Lower leg skin (tissue), 3 donors: ENCODE measurements at regions not wholly inside any gene's neighbourhood (a gene's known extent, or its start where the extent isn't known, plus 50 kb on each side); places are given as distances from the start of the nearest gene placed in this dataset.

Source experiments
- POLR2A ChIP-seq, 2 donors: fragments of 450-650 bp; IDR thresholded peaks; one replicate each; pipeline ENCODE4 v1.6.1; 2016 to 2017; ENCODE audit warnings: antibody characterized with exemption in 2 of 2, mild to moderate bottlenecking in 1 of 2, moderate library complexity in 1 of 2
- TF ChIP-seq, protein P1 (sequence below), 3 donors: fragments of 450-650 bp; IDR thresholded peaks; one replicate each; pipeline ENCODE4 v1.5.1; 2016; ENCODE audit warnings: antibody characterized with exemption in 3 of 3, mild to moderate bottlenecking in 3 of 3, moderate library complexity in 2 of 3

DNA sequence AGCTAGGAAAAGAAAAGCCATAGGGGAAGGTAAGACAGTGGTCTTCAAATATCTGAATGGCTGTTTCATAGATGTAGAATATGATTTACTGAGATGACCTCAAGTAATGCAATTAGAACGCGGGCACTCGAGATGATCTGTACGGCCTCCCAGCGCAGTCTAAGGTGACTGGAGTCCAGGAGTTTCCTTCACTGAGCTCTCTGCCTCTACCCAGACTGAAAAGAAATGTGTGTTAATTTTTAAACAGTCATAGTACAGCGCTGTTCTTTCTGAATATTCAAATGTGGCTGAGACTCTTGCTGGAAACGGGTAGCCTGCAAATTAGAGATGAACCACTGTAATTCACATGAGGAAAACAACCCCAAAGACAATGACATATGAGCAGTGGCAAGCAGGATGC is 562.4 kb upstream of the AUTS2 start:
- TF ChIP-seq, protein P1, sequence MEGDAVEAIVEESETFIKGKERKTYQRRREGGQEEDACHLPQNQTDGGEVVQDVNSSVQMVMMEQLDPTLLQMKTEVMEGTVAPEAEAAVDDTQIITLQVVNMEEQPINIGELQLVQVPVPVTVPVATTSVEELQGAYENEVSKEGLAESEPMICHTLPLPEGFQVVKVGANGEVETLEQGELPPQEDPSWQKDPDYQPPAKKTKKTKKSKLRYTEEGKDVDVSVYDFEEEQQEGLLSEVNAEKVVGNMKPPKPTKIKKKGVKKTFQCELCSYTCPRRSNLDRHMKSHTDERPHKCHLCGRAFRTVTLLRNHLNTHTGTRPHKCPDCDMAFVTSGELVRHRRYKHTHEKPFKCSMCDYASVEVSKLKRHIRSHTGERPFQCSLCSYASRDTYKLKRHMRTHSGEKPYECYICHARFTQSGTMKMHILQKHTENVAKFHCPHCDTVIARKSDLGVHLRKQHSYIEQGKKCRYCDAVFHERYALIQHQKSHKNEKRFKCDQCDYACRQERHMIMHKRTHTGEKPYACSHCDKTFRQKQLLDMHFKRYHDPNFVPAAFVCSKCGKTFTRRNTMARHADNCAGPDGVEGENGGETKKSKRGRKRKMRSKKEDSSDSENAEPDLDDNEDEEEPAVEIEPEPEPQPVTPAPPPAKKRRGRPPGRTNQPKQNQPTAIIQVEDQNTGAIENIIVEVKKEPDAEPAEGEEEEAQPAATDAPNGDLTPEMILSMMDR (IDR thresholded peaks at IDR 0.05): no peak
- TF ChIP-seq POLR2A (IDR thresholded peaks at IDR 0.05): no peak
